GM10266 (cell line): ENCODE measurements at regions not wholly inside any gene's neighbourhood (a gene's known extent, or its start where the extent isn't known, plus 50 kb on each side); places are given as distances from the start of the nearest gene placed in this dataset.
A peak's percentile ranks its signal among the peaks of the same experiment; 100 is the strongest.
"Not testable (repeated sequence)": the region's sequence is repeated elsewhere in the genome, so short reads cannot be mapped to it uniquely, and the experiment has no call there.

ENCODE experiments used
- DNase-seq: peaks from one replicate; pipeline ENCODE4 v3.0.0; 2012; ENCODE audit errors: extremely low spot score
- CTCF ChIP-seq: IDR thresholded peaks from 2 replicates; pipeline ENCODE4 v1.5.1; 2012; ENCODE audit warnings: mild to moderate bottlenecking, low read depth; ENCODE audit not compliant: control insufficient read depth, insufficient read depth; ENCODE audit errors: missing control alignments

GRCh38 chr12:65728455-65728847, 95.8 kb upstream of the HMGA2 start:
- no peak for TF ChIP-seq CTCF

DNA sequence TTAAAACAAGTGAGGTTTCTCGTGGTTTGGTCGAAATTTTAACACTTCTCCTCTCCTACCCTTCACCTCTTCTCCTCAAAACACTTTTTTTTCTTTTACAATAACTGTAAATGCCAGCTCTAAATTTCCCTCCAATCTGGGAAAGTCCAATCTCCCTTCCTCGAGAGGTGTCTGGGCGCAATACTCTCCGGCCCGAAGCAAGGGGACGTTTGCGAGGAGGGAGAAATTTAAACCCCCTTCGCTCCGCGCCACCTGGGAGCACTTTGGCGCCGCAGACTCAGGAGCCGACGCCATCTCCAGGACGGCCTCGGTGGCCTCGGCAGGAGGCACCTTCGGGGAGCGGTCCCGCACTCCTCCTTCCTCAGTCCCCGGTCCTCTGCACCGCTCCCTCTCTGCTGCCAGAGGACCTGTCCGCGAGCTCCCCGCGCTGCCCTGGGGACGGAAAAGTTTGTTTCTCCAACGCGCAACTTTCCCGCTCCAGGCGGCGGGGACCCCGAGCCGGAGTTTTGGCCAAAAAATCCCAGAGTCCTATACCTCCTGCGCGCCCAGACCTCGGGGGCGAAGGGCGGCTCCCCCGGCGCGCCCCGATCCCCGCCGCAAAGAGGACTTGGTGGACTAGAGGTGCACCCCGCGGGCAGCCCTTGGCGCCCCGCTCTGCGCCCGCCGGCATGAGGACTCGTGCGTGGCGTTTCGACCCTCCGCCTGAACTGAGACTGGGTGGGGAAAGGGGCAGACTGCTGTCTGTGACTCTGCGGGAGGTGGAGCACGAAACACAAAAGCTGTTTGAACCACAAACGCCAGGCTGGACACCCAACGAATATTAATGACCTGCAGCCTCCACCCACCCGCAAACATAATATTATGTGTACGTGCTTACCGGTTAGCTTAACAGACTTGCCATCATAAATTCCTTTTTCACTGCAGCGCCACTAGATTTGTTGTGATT, 95.2 kb upstream of the HMGA2 start:
- no peak for DNase-seq

More at GRCh38 chr12:65728455-65728847, 95.8 kb upstream of the HMGA2 start:
- no peak for DNase-seq

GRCh38 chr12:65731771-65732170, 92.5 kb upstream of the HMGA2 start:
- DNase-seq: no peak
- TF ChIP-seq CTCF: no peak

More for the DNA sequence above, 95.2 kb upstream of the HMGA2 start:
- TF ChIP-seq CTCF: no peak

DNA sequence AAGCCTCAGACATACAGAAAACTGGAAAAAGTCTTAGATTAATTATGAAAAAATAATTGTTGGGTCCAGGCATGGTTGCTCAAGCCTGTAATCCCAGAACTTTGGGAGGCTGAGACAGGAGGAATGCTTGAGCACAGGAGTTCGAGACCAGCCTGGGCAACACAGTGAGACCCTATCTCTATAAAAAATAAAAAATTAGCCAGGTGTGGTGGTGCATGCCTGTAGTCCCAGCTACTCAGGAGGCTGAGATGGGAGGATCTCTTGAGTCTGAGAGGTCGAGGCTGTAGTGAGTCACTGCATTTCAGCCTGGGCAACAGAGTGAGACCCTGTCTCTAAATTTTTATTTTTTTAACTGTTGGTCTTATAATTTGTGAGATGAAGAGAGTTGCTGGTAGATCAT, 90.6 kb upstream of the HMGA2 start:
- DNase-seq: not testable (repeated sequence)

DNA sequence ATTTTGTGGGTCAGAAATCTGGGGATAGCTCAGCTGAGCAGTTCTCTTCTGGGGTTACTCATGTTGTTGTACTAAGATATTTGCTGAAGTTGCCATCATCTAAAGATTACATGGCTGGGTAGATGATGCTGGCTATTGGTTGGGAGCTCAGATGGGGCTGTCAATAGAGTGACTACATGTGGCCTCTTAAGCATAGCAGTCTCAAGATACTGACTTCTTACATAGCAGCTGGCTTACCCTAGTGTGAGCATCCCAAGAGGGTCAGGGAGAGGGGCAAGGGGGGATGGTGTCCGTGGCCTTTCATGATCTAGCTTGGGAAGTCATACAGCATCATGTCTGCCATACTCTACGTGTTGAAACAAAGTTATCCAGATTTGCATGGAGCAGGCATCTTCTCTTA, 90.1 kb upstream of the HMGA2 start:
- no peak for DNase-seq
- TF ChIP-seq CTCF: no peak

GRCh38 chr12:65739606-65740005, 84.7 kb upstream of the HMGA2 start:
- no peak for DNase-seq
- no peak for TF ChIP-seq CTCF

GRCh38 chr12:65740506-65740872, 83.8 kb upstream of the HMGA2 start:
- DNase-seq: peak; percentile 34
- TF ChIP-seq CTCF: no peak
